Hematopoietic multipotent progenitor cell (in vitro differentiated cells): ENCODE measurements at regions not wholly inside any gene's neighbourhood (a gene's known extent, or its start where the extent isn't known, plus 50 kb on each side); places are given as distances from the start of the nearest gene placed in this dataset.

Experiments used
- DNase-seq, 3 donors: peaks; one replicate each; pipeline ENCODE4 v3.0.0-alpha.2; 2011 to 2015; ENCODE audit warnings: low read depth in 2 of 3, low spot score in 2 of 3

GRCh38 chr14:26395726-26396125 is 202.1 kb downstream of the NOVA1 start:
- DNase-seq = no peak

- no peak for DNase-seq
Measured at GRCh38 chr14:26394150-26394810, 203.6 kb downstream of the NOVA1 start.

GRCh38 chr14:26392498-26392897 is 205.3 kb downstream of the NOVA1 start:
- no peak for DNase-seq

- no peak for DNase-seq
Measured at GRCh38 chr14:26389646-26390508, 208.0 kb downstream of the NOVA1 start.

- no peak for DNase-seq
Measured at GRCh38 chr14:26385310-26385709, 212.5 kb downstream of the NOVA1 start.

- DNase-seq = no peak
Measured at GRCh38 chr14:26382901-26383685, 214.7 kb downstream of the NOVA1 start.

- no peak for DNase-seq
Measured at GRCh38 chr14:26381405-26381804, 216.4 kb downstream of the NOVA1 start.

GRCh38 chr14:26380637-26381036 is 217.2 kb downstream of the NOVA1 start:
- no peak for DNase-seq

GRCh38 chr14:26379951-26380350 is 217.9 kb downstream of the NOVA1 start:
- DNase-seq = no peak

- no peak for DNase-seq
Measured at GRCh38 chr14:26377150-26377549, 220.7 kb downstream of the NOVA1 start.

- DNase-seq = no peak
Measured at GRCh38 chr14:26370115-26370514, 227.7 kb downstream of the NOVA1 start.

- no peak for DNase-seq
Measured at GRCh38 chr14:26363689-26364088, 234.1 kb downstream of the NOVA1 start.

GRCh38 chr14:26344596-26344995 is 253.2 kb downstream of the NOVA1 start:
- DNase-seq = no peak

GRCh38 chr14:26339381-26339780 is 258.5 kb downstream of the NOVA1 start:
- DNase-seq = no peak

- DNase-seq = no peak
Measured at GRCh38 chr14:26338231-26338630, 259.6 kb downstream of the NOVA1 start.

GRCh38 chr14:26334288-26334687 is 263.5 kb downstream of the NOVA1 start:
- no peak for DNase-seq

GRCh38 chr14:26332966-26333365 is 264.9 kb downstream of the NOVA1 start:
- no peak for DNase-seq

GRCh38 chr14:26330982-26331381 is 266.9 kb downstream of the NOVA1 start:
- DNase-seq = no peak

- DNase-seq = no peak
Measured at GRCh38 chr14:26328791-26329190, 269.0 kb downstream of the NOVA1 start.

GRCh38 chr14:26323869-26324268 is 274.0 kb downstream of the NOVA1 start:
- DNase-seq = no peak

GRCh38 chr14:26320886-26321285 is 276.9 kb downstream of the NOVA1 start:
- DNase-seq = no peak
